ENCODE measurements at regions not wholly inside any gene's neighbourhood (a gene's known extent, or its start where the extent isn't known, plus 50 kb on each side); places are given as distances from the start of the nearest gene placed in this dataset.
A peak's percentile ranks its signal among the peaks of the same experiment; 100 is the strongest.

GRCh38 chr2:224325941-224326340 lies 76.0 kb downstream of the FAM124B start:
- no peak for DNase-seq

GRCh38 chr2:224324604-224325003 lies 77.3 kb downstream of the FAM124B start:
- DNase-seq, result no peak

- DNase-seq, result no peak
These were observed 81.2 kb downstream of the FAM124B start for GRCh38 chr2:224320660-224321059.

- no peak for DNase-seq
These were observed 82.2 kb downstream of the FAM124B start for GRCh38 chr2:224319750-224320149.

GRCh38 chr2:224312741-224313140 lies 89.2 kb downstream of the FAM124B start:
- no peak for DNase-seq

GRCh38 chr2:224310943-224311625 lies 90.8 kb downstream of the FAM124B start:
- no peak for DNase-seq

GRCh38 chr2:224309176-224309575 lies 92.7 kb downstream of the FAM124B start:
- DNase-seq, result no peak

GRCh38 chr2:224308272-224308911 lies 93.5 kb downstream of the FAM124B start:
- no peak for DNase-seq

- DNase-seq, result no peak
These were observed 99.0 kb downstream of the FAM124B start for GRCh38 chr2:224302952-224303351.

- DNase-seq, result no peak
These were observed 107.9 kb downstream of the FAM124B start for GRCh38 chr2:224293976-224294375.

- DNase-seq, result no peak
These were observed 114.4 kb downstream of the FAM124B start for GRCh38 chr2:224287531-224287930.

- no peak for DNase-seq
These were observed 115.0 kb downstream of the FAM124B start for GRCh38 chr2:224286923-224287322.

GRCh38 chr2:224284134-224284946 lies 117.6 kb downstream of the FAM124B start:
- DNase-seq, result peak; percentile 35

GRCh38 chr2:224283466-224283965 lies 118.4 kb downstream of the FAM124B start:
- no peak for DNase-seq

GRCh38 chr2:224281374-224281773 lies 120.5 kb downstream of the FAM124B start:
- no peak for DNase-seq

GRCh38 chr2:224278531-224278930 lies 123.4 kb downstream of the FAM124B start:
- no peak for DNase-seq

GRCh38 chr2:224276251-224276650 lies 125.7 kb downstream of the FAM124B start:
- no peak for DNase-seq

- no peak for DNase-seq
These were observed 129.5 kb downstream of the FAM124B start for GRCh38 chr2:224272237-224272910.

GRCh38 chr2:224271617-224272236 lies 130.2 kb downstream of the FAM124B start:
- DNase-seq, result no peak

GRCh38 chr2:224268441-224268840 lies 133.5 kb downstream of the FAM124B start:
- no peak for DNase-seq

GRCh38 chr2:224264259-224264658 lies 137.6 kb downstream of the FAM124B start:
- no peak for DNase-seq

- no peak for DNase-seq
These were observed 138.3 kb downstream of the FAM124B start for GRCh38 chr2:224263571-224264043.

Data from CD4-positive, alpha-beta T cell treated with Interleukin-17A for 4 hours (primary cell).